GM12874 (cell line): ENCODE measurements at regions not wholly inside any gene's neighbourhood (a gene's known extent, or its start where the extent isn't known, plus 50 kb on each side); places are given as distances from the start of the nearest gene placed in this dataset.

Source experiments
- TF ChIP-seq, protein P1 (sequence below): IDR thresholded peaks from 2 replicates; pipeline ENCODE4 v1.5.1; 2011; ENCODE audit warnings: low read depth, mild to moderate bottlenecking, control low read depth, low read length, moderate library complexity; ENCODE audit not compliant: insufficient read depth

DNA sequence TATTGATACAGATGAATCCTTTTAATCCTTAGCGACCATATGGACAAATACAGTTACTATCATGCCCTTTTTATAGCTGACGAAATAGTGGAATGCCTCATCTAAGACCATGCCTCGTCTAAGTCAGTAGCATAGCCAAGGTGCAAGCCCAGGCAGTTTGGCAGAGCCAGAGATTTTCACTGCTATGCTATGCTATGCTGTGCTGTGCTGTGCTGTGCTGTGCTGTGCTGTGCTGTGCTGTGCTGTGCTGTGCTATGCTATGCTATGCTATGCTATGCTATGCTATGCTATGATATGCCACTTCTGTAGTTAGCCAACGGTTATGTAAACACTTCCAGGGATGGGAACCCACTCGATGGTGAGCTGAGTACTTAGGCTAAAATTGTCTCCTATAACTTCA, 91.6 kb upstream of the MAP4K3 start:
- TF ChIP-seq, protein P1, sequence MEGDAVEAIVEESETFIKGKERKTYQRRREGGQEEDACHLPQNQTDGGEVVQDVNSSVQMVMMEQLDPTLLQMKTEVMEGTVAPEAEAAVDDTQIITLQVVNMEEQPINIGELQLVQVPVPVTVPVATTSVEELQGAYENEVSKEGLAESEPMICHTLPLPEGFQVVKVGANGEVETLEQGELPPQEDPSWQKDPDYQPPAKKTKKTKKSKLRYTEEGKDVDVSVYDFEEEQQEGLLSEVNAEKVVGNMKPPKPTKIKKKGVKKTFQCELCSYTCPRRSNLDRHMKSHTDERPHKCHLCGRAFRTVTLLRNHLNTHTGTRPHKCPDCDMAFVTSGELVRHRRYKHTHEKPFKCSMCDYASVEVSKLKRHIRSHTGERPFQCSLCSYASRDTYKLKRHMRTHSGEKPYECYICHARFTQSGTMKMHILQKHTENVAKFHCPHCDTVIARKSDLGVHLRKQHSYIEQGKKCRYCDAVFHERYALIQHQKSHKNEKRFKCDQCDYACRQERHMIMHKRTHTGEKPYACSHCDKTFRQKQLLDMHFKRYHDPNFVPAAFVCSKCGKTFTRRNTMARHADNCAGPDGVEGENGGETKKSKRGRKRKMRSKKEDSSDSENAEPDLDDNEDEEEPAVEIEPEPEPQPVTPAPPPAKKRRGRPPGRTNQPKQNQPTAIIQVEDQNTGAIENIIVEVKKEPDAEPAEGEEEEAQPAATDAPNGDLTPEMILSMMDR: no peak

DNA sequence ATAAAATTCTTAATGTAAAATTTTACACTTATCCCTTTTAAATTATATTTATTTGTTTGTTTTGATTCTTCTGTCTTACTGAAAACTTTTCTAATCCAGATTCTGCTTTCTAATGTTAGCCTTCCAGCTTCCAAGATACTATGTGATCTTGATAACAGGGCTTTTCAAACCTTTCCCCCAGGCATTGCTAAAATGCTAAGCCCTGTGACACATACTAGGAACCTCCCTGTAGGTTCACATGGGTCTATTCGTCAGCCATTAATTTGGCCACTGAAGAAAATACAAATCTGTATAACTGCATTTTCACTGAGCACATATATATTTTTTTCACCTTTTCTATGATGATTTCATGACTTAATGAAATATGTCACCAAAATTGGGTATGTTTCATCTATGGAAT, 92.8 kb upstream of the MAP4K3 start:
- TF ChIP-seq, protein P1: no peak

DNA sequence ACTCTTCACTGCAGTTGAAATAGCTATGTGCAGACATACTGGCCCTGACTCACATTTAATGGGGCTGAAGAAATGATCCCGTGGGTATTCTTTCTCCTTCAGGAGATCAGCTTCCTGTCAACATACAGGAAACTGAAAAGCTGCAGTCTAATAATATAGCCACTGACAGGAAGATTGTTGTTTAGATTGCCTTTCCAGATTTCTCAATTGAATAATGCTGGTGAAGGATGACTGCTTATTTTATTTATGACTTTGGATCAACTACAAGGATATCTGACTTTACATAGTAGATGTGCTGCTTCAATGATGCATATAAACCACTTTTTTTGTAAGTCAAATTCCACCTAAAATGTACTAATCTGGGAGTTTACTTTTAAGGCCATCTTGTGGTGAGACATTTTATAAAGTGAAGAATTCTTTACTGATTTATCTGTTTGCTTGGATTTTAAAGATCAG, 93.4 kb upstream of the MAP4K3 start:
- TF ChIP-seq, protein P1: no peak

DNA sequence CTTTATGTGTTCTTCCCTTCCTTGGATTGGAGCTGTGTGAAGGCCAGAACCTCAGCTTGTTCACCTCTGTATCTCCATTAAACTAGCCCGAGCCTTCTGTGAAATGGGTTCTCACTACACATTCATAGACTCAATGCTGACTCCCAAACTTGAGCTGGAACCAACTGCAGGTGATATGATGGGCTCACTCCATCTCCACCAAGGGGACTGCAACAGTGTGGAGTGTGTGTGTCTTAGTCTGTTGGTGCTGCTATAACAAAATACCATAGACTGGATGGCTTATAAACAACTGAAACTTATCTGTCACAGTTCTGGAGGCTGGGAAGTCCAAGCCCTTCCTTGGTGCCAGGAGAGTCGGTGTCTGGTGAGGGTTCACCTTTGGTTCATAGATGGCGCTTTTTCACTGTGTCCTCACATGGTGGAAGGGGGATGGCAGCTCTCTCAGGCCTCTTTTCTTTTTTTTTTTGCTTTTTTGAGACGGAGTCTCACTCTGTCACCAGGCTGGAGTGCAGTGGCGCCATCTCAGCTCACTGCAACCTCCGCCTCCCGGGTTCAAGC, 94.2 kb upstream of the MAP4K3 start:
- TF ChIP-seq, protein P1: no peak

DNA sequence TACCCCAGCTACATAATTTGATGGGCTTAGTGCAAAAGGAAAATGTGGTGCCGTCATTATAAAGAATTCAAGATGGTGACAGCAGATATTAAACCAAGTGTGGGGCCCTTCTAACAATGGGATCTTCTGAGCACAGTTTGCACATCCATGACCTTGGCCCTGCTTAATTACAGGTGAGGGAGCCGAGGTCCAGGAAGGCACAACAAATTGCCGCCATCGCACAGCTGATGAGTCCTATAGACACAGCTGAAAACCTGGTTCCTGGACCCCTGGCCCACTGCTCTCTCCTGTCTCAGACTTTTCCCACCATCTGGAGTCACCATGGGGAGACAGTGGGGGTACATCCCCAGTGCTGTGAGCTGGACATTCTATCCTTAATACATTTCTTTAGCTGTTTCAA, 95.8 kb upstream of the MAP4K3 start:
- TF ChIP-seq, protein P1: no peak

DNA sequence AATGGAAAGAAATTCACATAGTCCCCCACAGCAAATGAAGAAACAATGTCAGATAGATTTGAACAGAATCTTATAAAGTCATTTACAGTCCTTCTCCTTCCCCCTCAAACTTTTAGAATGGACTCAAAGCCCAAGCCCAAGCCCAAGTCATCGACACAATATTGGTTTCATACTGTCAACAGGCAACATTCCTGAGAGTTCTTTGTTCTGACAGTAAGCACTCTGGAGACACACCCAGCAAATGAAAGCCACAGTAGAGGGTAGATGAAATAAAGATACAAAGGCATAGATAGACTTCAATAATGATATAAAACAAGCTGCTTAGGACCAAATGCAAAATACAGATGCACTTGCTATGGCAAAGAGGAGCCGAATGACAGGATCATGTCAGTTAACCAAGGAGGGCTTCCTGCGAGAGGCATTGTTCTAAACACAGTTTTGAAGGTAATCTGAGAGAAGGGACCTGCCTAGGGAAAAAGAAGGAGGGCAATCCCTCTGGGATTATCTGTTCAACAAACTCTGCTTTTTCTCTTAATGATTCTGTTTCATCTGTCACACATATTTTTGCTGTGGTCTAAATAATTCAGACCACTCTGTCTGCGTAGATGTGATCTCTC, 97.1 kb upstream of the MAP4K3 start:
- TF ChIP-seq, protein P1: no peak

DNA sequence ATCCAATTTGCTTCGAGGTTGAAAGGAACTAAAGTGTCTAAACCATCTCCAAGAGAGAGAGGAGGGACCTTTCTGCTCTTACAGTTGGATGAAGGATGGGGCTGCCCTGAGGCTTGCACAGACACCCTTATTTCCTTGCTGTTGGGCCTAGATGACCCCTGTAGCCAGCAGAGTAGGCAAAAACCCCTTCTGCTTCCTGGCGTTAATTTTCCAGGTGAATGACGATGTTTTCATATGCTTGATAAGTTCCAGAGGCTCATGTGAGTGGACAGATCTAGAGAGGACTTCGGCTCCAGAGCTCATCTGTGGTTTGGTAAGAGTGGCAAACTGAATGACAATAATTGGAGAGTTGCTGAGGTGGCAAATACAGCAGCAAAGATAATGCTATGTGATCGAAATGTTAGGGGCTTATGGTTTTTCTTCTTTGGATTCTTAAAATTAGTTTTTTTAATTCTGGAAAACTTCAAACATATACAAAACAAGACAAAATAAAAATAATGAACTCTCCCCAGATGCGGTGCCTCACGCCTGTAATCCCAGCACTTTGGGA, 98.6 kb upstream of the MAP4K3 start:
- TF ChIP-seq, protein P1: no peak
